ENCODE measurements at regions not wholly inside any gene's neighbourhood (a gene's known extent, or its start where the extent isn't known, plus 50 kb on each side); places are given as distances from the start of the nearest gene placed in this dataset.

DNA sequence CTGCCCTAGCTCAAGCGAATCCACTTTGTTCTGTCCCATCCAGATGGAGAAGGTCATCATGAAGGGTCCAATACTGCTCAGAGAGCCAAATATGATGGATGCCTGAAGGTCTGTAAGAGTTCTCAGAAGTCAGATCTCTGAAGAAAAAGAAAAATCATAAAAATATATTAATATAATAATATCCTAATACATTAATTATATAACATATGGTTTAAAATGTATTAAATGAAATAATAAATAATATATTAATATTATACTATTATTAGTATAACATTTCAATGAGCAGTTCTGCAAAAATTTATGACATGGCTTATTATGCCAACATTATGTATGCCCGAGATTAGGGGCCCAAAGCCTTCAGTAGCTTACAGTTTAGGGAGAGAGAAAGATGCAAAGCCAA is 78.2 kb upstream of the GPR12 start:
- no peak overlapping the region for H3K4ac ChIP-seq (replicated peaks; ENCODE audit: insufficient read length, low read depth, low read length)
- H3K36me3 ChIP-seq (ENCODE audit: control insufficient read depth in 2 of 4, insufficient read depth in 4 of 4, low read length in 3 of 4) = no peaks in the 10 kb centered on the region
- H2AK5ac ChIP-seq (ENCODE audit: low read depth, low read length) = no peak overlapping the region
- H3K4me1 ChIP-seq (replicated peaks in 1 of 4; ENCODE audit: control insufficient read depth in 3 of 4, insufficient read depth in 4 of 4, low read length in 3 of 4) = peaks cover 0 to 4% (median 0%) of the 10 kb centered on the region in 4 experiments; a peak in 2 of 7 replicates
- CTCF ChIA-PET (ENCODE audit: partially characterized antibody) = no interaction called here
- 88% methylated on average over 2 of the region's 2 CpGs; no CpG with 5 or more reads in 1 of the 2 experiments for WGBS, 2 experiments (ENCODE audit: extremely low coverage in 1 of 2, insufficient coverage in 1 of 2, insufficient read length in 1 of 2, insufficient replicate concordance in 2 of 2, low coverage in 1 of 2, low lambda C conversion rate in 2 of 2, missing lambda C conversion rate in 1 of 2)
- H3K23me2 ChIP-seq (ENCODE audit: low read depth, low read length) = no peaks in the 10 kb centered on the region
- H2BK5ac ChIP-seq (ENCODE audit: low read depth, low read length) = no peak overlapping the region
- FAIRE-seq (no peak), DNase-seq (ENCODE audit: low read depth in 1 of 2, low spot score in 2 of 2) (no peak)
- no peak overlapping the region for H3K4me2 ChIP-seq (ENCODE audit: insufficient read depth in 1 of 2, low read depth in 2 of 2, low read length in 2 of 2)
- TF ChIP-seq CEBPB (IDR thresholded peaks at IDR 0.05; ENCODE audit: low read depth, low read length) = no peak
- no peak for TF ChIP-seq SUZ12 (IDR thresholded peaks at IDR 0.05; ENCODE audit: low read length)
- no peak for TF ChIP-seq CTBP2 (IDR thresholded peaks at IDR 0.05; ENCODE audit: borderline replicate concordance, insufficient read depth, insufficient read length, low read length)
- no peak for TF ChIP-seq GTF2F1 (IDR thresholded peaks at IDR 0.05; ENCODE audit: borderline replicate concordance, low read depth, low read length)
- no peak for TF ChIP-seq CHD2 (IDR thresholded peaks at IDR 0.05; ENCODE audit: low read length)
- no peak for TF ChIP-seq SIN3A (conservative IDR thresholded peaks at IDR 0.05 in 1 of 2, IDR thresholded peaks at IDR 0.05 in 1 of 2; ENCODE audit: low read depth in 1 of 2, low read length in 2 of 2)
- TF ChIP-seq SIX5 (IDR thresholded peaks at IDR 0.05; ENCODE audit: low read depth, low read length) = no peak
- no peak for TF ChIP-seq NANOG (IDR thresholded peaks at IDR 0.05; ENCODE audit: insufficient read depth, low read depth, low read length, poor library complexity, severe bottlenecking)
- no peak for TF ChIP-seq RFX5 (IDR thresholded peaks at IDR 0.05; ENCODE audit: borderline replicate concordance, low read depth, low read length)
- no peak overlapping the region for H3K23ac ChIP-seq (ENCODE audit: insufficient read length)
- H2BK120ac ChIP-seq (replicated peaks; ENCODE audit: low read depth, low read length) = no peak overlapping the region
- no peak overlapping the region for H2BK15ac ChIP-seq (ENCODE audit: low read length)
- H3K18ac ChIP-seq (ENCODE audit: extremely low read depth, low read length) = no peak overlapping the region
- H4K91ac ChIP-seq (replicated peaks; ENCODE audit: insufficient read length, low read length) = peak overlapping the region; percentile 38
- H3K14ac ChIP-seq (ENCODE audit: insufficient read length) = no peak overlapping the region
- no peak overlapping the region for H3K9ac ChIP-seq (replicated peaks in 1 of 4; ENCODE audit: extremely low read depth in 1 of 4, low read depth in 3 of 4, low read length in 3 of 4)
- POLR2A ChIA-PET (ENCODE audit: partially characterized antibody) = interaction anchor here (0.7 kb wide), 1 partner anchor 128 kb away, joined by 3 read pairs; no protein-coding TSS in a partner anchor
- no peaks in the 10 kb centered on the region for H3K79me2 ChIP-seq (ENCODE audit: control insufficient read depth in 1 of 2, insufficient read depth in 2 of 2, low read length in 2 of 2)
- H4K8ac ChIP-seq (ENCODE audit: extremely low read depth, insufficient read depth, low read length) = no peak overlapping the region
- no peaks in the 10 kb centered on the region for H3K79me1 ChIP-seq (ENCODE audit: low read depth, low read length)
- H3K27ac ChIP-seq (ENCODE audit: low read depth, low read length) = no peak overlapping the region
- H3K9me3 ChIP-seq (ENCODE audit: insufficient read depth in 2 of 2, low read depth in 1 of 2, low read length in 1 of 2) = peaks cover 4% of the 10 kb centered on the region in 2 experiments; a peak in 2 of 4 replicates
- no peak overlapping the region for H2BK12ac ChIP-seq (ENCODE audit: low read depth, low read length)
- H3K4me3 ChIP-seq (ENCODE audit: extremely low read depth in 1 of 4, insufficient read depth in 2 of 4, low read depth in 3 of 4, low read length in 4 of 4) = no peak overlapping the region
- H4K20me1 ChIP-seq (replicated peaks in 1 of 2; ENCODE audit: control insufficient read depth in 1 of 2, insufficient read depth in 2 of 2, low read length in 2 of 2) = no peaks in the 10 kb centered on the region
- no peak overlapping the region for H3K56ac ChIP-seq (replicated peaks; ENCODE audit: insufficient read length, low read depth, low read length)
- H2AFZ ChIP-seq (ENCODE audit: low read length) = no peak overlapping the region
- H4K5ac ChIP-seq (ENCODE audit: insufficient read length, low read depth, low read length) = no peak overlapping the region
- H2BK20ac ChIP-seq (ENCODE audit: low read length) = 0 out of 2 replicates have a peak overlapping the region, but pooled peaks have one; percentile 44
- no peaks in the 10 kb centered on the region for H3K27me3 ChIP-seq (replicated peaks in 1 of 4; ENCODE audit: control insufficient read depth in 3 of 4, extremely low read depth in 1 of 4, insufficient read depth in 3 of 4, low read length in 3 of 4)

Measured in H1 (cell line).